HuH-7.5 (cell line): ENCODE measurements at regions not wholly inside any gene's neighbourhood (a gene's known extent, or its start where the extent isn't known, plus 50 kb on each side); places are given as distances from the start of the nearest gene placed in this dataset.
"Not testable (repeated sequence)": the region's sequence is repeated elsewhere in the genome, so short reads cannot be mapped to it uniquely, and the experiment has no call there.

Source experiments
- DNase-seq: peaks from one replicate; pipeline ENCODE4 v3.0.0; 2011; ENCODE audit warnings: low spot score

DNA sequence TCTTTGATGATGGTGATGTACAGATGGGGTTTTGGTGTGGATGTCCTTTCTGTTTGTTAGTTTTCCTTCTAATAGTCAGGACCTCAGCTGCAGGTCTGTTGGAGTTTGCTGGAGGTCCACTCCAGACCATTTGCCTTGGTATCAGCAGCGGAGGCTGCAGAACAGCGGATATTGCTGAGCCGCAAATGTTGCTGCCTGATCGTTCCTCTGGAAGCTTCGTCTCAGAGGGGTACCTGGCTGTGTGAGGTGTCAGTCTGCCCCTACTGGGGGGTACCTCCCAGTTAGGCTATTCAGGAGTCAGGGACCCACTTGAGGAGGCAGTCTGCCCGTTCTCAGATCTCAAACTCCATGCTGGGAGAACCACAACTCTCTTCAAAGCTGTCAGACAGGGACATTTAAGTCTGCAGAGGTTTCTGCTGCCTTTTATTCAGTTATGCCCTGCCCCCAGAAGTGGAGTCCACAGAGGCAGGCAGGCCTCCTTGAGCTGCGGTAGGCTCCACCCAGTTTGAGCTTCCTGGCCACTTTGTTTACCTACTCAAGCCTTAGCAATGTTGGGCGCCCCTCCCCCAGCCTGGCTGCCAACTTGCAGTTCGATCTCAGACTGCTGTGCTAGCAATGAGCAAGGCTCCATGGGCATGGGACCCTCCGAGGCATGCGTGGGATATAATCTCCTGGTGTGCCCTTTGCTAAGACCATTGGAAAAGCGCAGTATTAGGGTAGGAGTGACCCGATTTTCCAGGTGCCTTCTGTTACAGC lies 264.5 kb downstream of the MATN1 start:
- not testable (repeated sequence) for DNase-seq

DNA sequence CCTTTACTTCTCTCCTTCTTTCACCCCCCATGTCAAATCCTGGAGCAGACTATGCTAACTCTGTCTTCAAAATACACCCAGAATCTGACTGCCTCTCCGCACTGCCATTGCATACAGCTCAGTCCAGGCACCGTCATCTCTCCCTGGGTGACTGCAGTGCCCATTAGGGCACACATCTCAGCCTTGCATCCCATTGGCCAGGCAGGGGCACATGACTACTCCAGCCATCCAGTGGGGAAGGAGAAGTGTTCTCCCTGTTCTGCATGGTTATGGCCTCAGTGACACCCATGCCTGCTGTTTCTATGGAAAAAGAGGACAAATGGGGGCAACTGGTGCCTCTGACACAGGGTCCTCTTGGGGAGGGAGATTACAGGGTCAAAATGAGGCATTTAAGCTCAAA lies 270.5 kb downstream of the MATN1 start:
- DNase-seq = no peak

DNA sequence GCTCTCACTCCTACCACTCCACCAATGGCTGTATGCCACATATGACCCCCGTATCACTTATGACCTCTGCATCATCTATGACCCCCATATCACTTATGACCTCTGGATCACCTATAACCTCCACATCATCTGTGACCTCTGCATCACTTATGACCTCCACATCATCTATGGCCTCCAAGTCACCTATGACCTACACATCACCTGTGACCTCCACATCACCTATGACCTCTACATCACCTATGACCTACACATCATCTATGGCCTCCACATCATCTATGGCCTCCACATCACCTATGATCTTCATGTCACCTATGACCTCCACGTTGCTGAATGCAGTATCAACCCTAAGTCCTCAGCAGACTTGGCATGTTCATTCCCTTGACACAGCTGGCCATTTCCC lies 271.2 kb downstream of the MATN1 start:
- no peak for DNase-seq

DNA sequence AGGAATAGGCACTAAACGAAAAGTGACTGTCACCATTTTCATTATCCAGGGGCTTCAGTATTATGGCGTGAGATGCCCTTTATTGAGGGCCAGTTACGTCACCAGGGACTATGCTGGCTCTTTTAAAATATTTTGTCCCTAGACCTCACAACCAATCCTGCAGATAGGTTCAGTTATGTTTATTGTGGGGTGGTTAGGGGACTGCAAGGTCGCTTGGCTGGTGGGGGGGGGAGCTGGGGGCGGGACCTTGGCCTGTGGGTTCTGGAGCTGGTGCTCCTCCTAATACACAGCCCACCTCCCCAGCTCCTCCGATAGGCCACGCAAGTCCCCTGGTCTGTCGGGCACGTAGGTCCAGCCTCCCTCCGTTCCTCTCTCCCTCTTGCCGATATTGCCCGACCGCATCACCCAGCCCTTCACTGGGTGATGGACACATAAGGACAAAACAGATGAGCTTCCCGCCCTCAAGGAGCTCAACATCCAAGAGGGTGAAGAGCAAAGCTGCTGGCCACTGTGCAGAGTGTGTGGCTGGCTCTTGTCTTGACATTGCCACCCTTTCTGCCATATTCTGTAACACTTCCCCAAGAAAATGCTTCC lies 271.8 kb downstream of the MATN1 start:
- DNase-seq = no peak

DNA sequence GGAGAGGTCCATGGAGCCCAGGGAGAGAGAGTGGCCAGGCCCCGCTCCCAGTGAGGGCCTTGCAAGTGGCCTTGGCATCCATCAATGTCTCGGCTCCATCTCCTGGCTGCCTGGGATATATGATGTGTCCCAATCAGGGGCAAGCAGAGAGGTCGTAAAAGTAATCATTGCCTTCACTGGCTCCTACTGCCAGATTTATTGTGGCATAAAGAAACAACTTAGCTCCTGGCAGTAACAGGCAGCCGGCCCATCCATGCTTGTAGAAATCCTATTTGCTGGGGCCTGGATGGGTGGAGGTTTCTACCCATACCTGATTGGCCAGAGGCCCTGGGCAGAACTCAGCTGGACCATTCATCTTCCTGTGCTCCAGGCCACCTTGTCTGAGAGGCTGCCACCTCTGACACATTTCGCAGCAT lies 272.6 kb downstream of the MATN1 start:
- no peak for DNase-seq

DNA sequence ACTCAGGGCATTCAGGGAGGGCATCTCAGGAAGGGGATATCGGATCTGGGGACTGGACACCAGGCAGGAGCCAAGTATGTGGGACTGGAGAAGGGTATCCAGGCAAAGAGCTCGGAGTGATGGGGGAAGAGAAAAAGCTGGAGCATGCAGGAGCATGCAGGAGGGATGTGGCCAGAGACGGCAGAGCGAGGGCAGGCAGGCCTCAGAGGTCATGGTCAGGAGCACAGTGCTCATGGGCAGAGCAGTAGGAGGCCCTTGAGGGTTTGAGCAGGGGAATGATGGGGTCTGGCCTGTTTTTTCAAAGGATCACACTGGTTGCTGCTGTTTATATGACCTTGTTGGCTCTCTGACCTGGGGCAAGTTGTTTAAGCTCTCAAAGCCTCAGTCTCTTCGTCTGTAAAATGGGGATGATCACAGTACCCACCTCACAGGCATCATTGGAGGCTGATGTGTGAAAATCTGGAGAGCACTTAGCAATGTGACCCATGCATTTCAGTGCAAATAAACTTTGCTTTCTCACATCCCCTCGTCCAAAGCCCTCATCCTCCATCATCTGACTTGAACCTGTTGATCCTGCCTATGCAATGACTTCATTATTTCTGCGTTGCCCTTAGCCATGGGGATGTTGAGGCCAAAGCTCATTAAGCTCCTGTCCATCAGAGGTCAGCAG lies 273.1 kb downstream of the MATN1 start:
- no peak for DNase-seq

DNA sequence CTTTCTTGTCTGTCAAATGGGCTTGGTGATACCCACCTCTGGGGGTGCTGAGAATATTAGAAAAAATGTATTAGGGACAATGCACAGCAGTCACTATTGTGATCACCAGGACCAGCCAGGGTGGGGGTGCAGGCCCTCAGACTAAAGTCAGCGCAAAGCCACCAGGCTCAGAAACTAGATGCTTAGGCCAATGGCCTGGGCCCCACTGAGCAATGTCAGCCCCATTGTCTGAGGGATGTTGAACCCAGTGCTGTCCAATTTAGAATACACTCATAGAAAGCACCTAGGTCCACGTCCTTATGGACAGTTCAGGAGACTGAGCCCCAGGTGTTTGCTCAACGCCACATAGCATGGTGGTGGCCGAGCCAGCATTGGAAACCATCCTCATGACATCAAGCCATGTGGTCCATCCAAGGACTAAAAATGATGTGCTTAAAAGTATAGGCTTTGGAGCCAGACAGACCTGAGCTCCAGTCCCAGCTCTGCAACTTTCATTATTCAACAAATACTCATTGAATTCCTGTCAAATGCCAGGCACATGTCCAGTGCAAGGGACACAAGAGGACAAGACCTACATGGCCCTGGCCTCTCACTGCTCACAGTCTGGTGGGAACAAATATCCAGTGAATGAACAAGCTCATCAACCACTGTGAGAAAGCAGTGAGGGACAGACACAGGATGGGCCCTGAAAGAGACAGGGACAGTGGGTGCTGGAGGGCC lies 273.8 kb downstream of the MATN1 start:
- DNase-seq = no peak

DNA sequence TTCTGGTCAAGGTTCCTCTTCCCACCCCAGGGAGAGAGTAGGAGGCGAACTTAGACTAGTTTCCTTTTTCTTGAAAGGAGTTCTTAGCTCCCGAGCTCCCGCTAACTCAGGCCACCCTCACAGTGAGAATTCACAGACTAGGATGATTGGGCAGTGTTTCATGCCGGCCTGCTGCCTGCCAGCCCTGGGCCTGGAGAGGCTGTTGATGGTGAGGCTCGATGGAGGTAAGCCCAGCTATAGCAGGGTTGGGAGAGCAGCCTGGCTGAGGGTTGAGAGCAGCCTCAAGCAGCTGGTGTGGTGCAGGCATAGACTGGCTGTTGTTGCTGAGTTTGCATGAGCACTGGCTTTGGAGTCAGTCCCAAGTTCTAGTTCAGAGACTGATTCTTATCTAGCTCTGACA lies 274.4 kb downstream of the MATN1 start:
- no peak for DNase-seq

DNA sequence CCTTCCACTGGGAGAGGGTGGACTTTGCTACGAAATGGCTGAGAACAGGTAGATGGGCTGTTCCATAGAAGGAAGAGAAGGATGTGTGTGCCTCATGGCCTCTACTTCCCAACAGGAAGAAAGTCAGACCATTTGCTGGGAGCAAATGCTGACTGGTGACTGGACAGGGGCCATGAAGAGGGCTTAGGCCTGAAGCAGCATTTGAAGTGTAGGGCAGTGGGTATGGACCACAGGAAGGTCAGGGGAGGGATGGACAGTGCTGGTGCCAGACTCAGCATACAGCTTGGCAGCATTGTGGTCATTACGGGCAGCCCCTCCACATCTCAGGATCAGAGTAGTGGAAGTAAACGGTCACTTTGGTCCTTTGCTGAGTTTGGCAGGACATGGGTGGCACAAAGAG lies 275.7 kb downstream of the MATN1 start:
- no peak for DNase-seq

DNA sequence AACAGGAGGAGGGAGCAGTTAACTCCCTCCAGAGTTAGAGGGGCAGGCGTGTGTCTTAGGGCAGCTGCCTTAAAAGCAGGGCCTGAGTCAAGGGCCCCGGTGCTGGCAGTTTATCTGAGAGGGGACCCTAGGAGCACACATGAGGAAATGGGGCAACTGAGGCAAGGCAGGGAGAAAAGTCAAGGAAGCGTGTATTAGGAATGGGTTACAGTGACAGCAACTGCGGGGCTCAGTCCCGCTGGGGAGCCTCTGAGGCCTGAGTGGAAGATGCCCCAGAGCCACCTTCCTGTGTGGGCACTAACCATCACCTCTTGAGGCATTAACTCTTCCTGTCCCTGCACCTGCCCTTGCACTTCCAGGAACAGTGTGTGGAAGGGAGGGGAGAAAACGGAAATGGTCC lies 276.3 kb downstream of the MATN1 start:
- DNase-seq = no peak

DNA sequence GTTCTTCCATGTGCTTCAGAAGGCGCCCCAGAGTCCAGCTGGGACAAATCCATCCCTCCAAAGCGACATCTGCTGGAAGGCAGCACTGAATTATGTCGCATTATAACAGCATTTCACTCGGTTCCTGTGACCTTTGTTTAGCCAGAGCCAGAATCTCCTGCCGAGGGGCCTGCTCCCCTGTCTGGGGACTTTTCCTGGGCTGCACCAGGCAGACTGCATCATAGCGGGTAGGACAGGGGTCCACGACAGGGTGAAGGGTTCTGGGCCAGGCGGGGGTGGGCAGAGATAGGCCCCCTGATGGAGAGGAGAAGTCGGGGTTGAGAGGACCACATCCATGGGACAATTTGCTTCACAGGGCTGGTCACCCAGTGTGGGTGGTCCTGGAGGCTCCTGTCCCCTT lies 276.9 kb downstream of the MATN1 start:
- DNase-seq = no peak

DNA sequence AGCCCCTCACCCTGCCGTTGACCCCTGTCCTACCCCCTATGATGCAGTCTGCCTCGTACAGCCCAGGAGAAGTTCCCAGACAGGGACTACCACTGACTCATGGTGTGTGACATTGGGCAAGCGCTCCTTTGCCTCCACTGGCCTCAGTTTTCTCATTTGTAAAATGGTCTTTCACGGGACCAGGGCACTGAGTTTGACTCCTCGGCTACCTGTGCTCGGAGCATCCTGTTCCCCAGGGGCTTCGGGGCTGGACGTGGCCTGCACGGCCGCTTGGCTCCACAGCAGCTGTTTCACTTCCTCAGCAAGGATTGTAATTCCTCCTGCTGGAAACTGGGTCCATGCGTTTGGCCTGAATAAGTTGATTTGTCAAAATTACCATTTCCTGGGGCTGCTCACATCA lies 277.3 kb downstream of the MATN1 start:
- DNase-seq = no peak

DNA sequence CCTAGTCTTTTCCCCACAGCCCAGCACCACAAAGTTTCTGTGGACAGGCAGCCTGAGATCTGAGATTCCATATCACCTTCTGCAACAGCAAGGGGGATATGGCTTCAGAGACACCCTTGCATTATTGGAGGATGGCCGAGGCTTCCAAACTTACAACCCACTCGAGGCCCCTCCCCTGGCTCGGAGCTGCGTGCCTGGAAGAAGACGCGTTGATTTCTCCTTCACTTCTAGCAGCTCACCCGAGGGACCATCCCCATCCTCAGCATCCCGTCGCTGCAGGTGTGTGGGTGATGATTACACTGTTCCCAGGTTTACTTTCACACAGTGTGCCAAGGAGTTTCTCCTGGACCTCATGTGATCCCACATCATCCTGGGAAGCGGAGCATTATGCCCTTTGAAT lies 277.9 kb downstream of the MATN1 start:
- DNase-seq = no peak

DNA sequence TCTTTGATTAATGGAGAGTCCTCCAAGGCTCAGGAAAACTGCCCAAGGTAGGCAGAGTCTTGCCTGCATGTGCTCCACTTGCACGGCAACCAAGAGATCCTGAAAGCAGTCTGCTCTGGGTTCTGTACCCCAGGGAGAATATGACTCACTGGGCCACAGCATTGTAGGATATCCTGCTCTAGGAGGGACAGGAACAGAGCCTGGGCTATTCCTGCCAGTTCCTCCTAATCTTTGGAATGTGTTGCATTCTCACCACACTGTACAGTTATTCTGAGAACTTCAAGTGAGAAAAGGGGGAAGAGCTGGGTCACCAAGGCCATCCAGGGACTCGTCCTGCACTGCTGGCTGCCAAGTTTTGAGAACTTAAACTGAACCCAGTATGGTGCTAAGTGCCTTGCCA lies 278.5 kb downstream of the MATN1 start:
- no peak for DNase-seq

DNA sequence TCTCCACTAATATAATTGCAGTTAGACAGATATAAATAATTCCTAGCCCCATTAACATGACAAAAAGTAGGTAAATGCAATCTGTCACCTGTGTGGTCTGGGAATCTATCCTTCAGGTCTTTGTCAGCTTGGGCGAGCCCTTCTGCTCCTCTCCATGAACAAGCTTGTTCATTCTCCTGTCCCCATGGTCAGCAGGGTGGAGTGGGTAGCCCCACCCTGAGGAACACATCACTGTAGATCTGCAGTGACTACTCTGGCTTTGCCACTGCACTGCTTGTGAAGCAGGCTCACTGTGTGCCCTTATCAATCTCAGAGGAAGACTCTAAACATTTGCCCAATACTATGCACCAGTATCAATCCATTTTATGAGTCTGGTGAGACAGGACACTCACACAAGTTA lies 279.0 kb downstream of the MATN1 start:
- no peak for DNase-seq

DNA sequence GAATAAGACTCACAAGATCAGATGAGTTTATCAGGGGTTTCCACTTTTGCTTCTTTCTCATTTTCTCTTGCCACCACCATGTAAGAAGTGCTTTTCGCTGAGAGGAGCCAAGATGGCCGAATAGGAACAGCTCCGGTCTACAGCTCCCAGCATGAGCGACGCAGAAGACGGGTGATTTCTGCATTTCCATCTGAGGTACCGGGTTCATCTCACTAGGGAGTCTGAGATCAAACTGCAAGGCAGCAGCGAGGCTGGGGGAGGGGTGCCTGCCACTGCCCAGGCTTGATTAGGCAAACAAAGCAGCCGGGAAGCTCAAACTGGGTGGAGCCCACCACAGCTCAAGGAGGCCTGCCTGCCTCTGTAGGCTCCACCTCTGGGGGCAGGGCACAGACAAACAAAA lies 285.1 kb downstream of the MATN1 start:
- not testable (repeated sequence) for DNase-seq

DNA sequence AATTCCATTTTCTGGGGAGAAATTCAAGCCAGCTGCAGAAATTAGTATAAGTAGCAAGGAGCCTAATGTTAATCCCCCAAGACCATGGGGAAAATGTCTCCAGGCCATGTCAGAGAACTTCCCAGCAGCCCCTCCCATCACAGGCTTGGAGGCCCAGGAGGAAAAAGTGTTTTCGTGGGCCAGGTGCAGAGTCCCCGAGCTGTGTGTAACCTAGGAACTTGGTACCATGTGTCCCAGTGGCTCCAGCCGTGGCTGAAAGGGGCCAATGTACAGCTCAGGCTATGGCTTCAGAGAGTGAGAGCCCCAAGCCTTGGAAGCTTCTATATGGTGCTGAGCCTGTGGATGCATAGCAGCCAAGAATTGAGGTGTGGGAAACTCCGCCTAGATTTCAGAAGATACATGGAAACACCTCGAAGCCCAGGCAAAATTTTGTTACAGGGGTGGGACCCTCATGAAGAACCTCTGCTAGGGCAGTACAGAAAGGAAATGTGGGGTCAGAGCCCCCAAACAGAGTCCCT lies 286.3 kb downstream of the MATN1 start:
- no peak for DNase-seq

DNA sequence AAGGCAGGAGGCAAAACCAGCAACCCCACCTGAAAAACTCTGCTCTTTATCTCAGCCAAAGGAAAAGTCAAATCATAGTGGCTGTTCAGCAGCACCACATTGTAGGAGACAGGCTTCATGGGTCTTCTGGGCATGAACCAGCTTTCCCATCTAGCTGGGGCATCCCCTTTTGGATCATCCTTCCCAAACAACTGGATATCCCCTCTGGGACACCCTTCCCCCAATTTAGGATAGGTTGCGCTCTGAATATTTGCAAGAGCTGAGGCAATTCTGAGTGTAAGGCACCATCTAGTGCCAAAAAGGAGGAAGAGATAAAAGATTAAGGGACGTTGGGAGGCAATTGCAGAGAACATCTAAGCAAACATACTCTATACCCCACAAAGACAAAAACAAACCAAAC lies 295.8 kb downstream of the MATN1 start:
- no peak for DNase-seq

DNA sequence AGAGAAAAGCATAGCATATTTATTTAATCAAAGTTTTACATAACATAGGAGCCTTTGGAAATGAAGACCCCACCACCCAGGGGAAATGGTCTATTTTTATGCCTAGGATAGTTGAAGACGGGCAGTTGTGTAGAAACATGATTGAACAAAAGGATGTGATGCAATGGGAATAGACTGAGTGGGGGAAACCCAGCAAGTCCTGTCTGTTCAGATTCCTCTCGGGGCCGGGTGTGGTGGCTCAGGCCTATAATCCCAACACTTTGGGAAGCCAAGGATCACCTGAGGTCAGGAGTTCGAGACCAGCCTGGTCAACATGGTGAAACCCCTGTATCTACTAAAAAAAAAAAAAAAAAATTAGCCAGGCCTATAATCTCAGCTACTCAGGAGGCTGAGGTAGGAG lies 298.3 kb downstream of the MATN1 start:
- DNase-seq = no peak

DNA sequence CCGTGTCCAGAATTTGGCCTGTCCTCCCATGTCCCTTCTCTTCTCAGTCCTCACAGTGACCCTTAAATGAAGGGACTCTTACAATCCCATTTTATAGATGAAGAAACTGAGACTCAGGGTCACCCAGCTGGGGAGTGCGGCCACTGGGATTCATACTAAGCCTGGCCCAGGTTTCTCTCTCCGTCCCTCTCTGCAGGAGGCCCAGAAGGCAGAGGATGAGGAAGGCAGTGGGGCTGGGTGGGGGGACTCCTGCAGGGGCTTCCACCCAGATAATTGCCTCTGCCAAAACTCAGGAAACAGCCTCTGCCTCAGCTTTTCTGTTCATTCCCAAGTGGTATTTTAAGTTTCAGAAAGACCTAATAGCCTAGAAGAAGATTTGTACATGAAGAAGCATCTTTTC lies 299.8 kb downstream of the MATN1 start:
- DNase-seq = no peak

DNA sequence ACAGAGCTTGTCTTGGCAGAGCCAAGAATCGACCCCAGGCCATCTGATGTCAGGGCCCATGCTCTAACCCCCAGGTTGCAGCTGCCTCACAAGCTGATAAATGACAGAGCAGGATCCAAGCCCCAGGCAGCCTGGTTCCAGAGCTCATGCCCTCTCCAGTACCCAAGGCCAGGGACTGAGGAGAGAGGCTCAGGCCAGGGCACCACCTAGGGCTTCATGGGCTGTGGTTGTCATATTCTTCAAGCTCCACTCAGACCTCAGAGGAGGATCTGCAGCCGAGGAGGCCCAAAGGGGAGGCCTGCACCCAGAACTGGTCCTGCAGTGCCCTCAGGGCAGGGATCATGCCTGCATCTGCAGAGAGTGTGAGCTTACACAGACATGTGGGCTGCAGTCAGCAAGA lies 301.1 kb downstream of the MATN1 start:
- no peak for DNase-seq

DNA sequence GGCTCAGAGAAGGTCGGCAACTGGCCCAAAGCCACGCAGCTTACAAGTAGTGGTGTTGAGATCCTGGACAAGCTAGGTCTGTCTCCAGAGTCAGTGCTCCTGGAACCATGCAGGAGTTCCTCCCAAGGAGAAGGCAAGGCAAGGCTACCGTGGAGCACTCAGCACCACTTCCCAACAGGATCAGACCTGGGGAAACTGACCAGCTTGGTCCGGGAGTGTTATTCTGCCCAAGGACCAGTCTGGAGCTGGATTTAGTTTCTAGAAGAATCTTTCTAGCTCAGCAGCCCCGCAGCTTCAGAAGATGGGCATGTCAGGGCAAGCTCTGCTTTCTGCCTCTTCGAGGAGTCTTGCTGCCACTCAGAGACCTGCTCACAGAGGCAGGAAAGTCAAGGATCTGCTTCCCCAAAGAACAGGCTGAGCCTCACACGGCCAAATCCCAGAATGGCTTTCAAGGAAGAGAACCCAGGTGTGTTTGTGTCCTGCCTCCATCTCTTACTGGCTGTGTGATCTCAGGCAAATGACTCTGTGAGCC lies 302.8 kb downstream of the MATN1 start:
- DNase-seq = no peak
